GM19328 (cell line): ENCODE measurements at regions not wholly inside any gene's neighbourhood (a gene's known extent, or its start where the extent isn't known, plus 50 kb on each side); places are given as distances from the start of the nearest gene placed in this dataset.

Experiments
- ATAC-seq: cut with Tn5 transposase; IDR thresholded peaks from one replicate; pipeline ENCODE4 v1.9.1; 2021; ENCODE audit warnings: mild to moderate bottlenecking, moderate library complexity; ENCODE audit not compliant: unreplicated experiment

DNA sequence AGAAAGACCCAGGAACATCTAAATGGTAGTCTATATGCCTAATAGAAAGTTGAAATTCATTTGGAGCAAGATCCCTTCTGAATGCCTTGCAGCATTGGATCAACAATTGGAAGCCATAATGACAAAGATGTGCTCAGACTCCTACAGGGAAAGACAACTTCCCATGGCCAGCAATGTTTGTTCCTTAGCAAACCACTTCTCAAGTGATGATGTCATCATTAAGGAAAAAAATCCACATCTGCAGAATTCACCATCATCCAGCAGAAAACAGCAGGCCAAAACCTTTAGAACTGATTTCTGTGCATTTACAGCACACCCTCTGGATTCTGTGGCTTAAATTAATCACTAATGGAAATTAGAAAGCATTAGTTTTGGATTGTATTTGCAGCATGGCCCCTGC is 82.4 kb upstream of the ZIC3 start:
- no peak for ATAC-seq

GRCh38 chrX:137482136-137482535 is 83.8 kb upstream of the ZIC3 start:
- no peak for ATAC-seq

GRCh38 chrX:137479386-137479785 is 86.5 kb upstream of the ZIC3 start:
- ATAC-seq = no peak

DNA sequence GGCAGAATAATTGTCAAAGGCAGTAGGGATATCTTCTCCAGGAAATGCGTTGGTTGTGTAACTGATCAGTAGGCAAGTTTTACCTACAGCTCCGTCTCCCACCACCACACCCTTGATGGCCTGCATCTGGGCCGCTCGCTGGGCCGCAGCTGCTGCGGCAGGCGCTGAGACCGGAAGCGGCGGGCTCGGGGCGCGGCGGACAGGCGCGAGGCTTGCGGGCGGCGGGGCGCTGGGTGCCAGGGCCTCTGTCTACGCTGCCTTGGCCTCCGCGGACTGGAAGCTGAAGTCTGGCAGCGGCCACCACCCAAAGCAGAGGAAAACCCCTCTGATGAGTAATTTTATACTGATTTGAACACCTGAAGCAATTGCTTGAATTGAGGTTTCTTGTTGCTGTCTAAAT is 124.2 kb upstream of the ZIC3 start:
- no peak for ATAC-seq

DNA sequence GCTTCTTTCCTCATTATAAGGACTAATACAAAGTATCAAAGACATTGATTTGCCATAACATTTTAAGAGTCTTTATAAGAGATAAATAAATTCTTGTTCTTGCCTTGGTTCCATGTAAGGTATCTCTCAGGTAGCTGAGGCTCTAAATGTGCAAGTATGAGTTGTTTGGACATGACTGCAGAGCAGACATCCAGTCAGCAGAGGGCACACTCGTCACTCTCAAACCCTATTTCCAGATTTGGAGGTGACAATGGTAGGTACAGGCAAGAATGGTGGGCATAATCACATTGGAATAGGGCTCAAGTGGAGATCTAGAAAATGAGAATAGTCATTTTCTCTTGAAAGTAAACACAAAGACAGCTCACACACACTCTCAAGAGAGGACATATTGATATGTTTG is 133.3 kb upstream of the ZIC3 start:
- peak; percentile 65 for ATAC-seq

DNA sequence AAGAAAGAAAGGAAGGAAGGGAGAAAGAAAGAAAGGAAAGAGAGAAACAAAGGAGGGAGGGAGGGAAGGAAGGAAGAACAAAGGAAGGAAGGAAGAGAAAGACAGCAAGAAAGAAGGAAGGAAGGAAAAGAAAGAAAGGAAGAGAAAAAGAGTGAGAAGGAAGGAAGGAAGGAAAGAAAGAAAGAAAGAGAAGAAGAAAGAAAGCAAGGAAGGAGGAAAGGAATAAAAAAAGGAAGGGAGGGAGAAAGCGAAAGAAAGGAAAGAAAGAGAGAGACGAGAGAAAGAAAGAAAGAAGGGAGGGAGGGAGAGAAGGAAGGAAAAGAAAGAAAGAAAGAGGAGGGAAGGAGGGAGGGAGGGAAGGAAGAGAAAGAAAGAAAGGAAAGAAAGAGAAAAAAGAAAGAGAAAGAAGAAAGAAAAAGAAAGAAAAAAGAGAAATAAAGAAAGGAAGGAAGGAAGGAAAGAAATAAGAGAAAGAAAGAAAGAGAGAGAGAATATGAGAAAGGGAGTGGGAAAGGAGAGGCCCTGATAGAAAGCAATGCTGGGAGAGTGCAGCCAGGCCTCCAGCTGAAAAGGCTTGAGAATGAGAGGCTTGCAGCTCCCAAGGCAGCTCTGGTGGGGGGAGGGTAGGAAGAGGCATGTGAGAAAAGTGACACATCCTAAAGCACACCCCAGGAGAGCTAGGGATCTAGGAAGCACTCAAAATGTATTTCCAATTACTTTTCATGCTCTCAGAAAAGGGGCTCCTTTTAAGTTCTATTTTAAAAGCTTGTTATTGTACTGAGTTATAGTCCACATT is 134.0 kb upstream of the ZIC3 start:
- ATAC-seq = no peak

DNA sequence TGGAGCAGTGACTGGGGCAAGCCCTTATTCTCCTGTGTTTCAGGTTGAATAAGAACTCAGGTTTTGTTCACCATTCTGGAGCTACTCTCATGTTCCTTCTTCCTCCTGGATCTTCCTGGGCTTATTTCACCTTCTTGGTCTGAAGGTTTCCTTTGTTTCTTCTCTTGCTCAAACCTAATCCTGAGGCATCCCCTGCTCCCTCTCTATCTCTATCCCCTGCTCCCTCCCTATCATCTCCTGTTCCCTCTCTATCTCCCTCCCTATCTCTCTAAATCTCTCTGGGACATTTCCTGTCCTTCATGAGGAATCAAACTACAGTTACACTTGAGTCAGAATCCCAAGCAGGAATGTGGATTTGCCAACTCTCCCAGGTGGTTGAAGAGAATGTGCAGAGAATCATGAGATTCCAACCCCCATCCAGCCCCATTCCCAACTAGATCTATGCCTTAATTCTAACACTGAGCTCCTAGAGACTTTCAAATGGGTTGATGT is 134.9 kb upstream of the ZIC3 start:
- no peak for ATAC-seq

GRCh38 chrX:137430301-137430700 is 135.6 kb upstream of the ZIC3 start:
- ATAC-seq = no peak

GRCh38 chrX:137428766-137429591 is 136.9 kb upstream of the ZIC3 start:
- no peak for ATAC-seq

GRCh38 chrX:137428221-137428661 is 137.7 kb upstream of the ZIC3 start:
- no peak for ATAC-seq

DNA sequence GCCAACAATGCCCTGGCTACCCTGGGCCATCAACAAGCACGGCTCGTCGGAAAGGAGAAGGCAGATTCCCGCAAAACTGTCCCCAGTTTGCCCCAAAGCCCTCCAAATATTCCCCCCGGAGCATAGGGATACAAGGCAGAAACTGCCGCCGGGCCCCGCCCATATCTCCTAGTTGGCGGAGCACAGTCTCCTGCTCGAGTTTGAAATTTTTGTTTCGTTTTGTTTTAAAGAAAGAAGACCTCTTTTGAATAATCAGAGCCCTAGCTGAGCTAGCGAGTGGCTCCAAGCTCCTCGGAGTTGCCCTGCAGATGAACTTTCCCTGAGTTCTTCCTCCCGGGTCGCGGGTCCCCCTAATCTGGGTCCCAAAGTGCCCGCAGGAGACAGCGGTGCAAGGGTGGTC is 138.1 kb upstream of the ZIC3 start:
- ATAC-seq = no peak

- no peak for ATAC-seq
These were observed 138.5 kb upstream of the ZIC3 start for GRCh38 chrX:137427426-137427778.

DNA sequence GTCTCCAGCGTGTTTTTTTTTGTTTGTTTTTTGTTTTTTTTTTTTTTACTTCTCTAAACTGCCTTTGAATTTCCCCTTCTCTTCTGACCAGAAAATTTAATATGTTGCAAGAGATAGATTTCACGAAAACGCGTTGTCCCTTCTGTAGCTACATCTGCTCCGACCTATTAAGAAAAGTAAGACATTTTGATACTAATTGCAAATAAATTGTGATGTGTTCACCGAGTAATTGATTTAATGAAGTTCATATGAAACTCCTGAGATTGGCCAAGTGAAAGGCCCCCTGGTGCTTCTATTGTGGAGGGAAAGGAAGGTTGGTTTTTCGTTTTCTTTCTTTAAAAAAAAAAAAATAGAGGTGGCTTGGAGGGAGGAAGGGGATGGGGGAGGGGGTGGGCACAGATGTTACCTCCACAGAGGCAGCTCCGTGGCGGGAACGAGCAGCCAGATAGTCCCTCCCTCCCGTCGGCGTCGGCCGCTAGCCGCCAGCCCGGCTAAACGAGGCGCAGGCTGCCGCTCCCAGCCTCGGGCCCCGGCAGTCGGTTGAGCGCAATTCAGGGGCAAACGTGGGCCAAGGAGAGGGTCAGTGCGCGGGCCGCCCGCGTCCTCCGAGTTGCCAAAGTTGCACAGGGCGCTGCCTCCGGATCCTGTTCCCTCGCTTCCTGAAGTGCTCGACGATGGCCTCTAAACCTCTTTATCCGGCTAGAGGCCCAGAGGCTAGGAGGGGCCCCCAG is 139.1 kb upstream of the ZIC3 start:
- no peak for ATAC-seq

DNA sequence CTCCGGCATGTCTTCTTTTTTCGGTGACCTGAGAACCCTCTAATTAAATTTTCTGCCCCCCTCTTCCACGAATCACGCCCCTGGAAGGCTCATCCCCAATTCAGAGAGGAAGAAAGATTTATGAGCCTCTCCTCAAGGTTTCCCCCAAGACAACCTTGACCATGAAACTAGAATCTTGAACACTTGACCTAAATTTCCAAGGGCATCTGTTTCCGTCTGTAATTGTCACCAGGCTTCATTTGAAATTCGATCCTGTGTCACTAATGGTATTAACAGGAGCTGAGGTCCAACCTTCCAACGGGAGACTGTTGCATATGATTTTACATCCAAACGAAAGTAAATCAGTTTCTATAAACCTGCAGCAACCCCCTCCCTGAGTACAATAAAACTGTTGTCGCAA is 139.9 kb upstream of the ZIC3 start:
- no peak for ATAC-seq

DNA sequence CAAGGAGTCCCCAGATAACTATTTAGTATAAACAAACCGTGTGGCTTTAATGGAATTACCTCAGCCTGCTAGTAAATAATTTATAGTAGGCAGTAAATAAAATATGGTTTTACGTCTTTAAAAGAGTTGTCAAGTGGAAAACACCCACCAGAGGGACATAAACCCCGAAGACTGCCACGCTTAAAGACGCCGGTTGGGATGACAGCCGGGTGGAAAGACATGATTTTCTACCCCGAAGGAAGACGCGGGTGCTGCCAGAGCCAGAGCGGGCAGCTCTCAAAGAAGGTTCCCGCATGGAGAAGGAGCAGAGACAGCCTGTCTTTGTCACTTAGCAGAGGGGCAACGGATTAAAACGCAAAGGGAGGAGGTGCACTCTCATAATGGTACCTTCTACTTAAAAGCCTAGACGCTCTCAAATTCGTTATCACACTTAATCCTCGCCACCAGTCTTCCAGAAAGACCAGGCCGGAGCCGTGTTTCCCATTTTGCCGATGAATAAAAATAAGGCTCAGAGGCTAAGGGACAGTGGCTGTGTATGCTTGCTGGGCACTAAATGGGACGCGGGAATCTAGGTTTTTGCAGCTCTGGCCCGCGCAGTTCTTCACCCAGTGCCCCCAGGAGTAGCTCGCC is 140.5 kb upstream of the ZIC3 start:
- no peak for ATAC-seq

DNA sequence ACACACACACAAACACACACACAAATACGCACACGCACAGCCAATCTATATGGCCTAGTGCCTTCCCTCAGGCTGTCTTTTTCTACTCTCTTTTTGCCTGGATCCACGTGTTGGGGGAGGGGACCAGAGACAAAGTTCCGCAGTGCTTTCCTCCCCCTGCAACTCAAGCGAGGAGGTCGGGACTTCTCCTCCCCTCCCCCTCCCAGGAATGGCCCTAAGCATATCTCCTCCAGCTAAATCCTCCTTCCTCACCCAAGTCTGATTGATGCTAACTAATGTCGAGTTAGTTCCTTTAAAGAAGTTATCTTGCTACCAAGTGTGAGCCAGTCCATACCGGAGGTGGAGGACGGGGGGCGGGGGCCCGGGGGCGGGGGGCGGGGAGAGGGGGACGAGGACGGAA is 141.2 kb upstream of the ZIC3 start:
- no peak for ATAC-seq

DNA sequence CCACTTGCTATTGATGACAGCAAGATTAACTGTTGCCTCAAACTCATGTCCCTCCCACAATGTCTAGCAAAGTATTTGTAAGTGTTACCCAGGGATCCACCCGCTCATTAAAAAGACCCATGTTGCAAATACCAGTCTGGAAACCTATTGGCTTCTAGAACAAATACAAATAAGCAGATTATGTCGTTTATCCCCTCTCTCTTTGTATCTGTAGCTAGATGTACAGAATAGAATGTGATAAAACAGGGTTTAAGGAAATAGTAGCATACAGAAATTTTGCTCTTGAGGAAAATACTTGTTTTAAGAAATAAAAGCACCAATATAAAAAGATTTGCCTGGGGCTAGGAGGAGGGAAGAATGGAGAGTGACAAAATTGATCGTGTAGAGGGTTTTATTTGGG is 142.7 kb upstream of the ZIC3 start:
- ATAC-seq = no peak

- ATAC-seq = no peak
These were observed 147.8 kb upstream of the ZIC3 start for GRCh38 chrX:137418086-137418485.

- no peak for ATAC-seq
These were observed 152.7 kb upstream of the ZIC3 start for GRCh38 chrX:137413190-137413589.

- no peak for ATAC-seq
These were observed 160.3 kb upstream of the ZIC3 start for GRCh38 chrX:137405449-137406140.
